Dermis blood vessel endothelial cell (primary cell): ENCODE measurements at regions not wholly inside any gene's neighbourhood (a gene's known extent, or its start where the extent isn't known, plus 50 kb on each side); places are given as distances from the start of the nearest gene placed in this dataset.

Experiments
- DNase-seq: peaks from one replicate; pipeline ENCODE4 v3.0.0; 2010

- no peak for DNase-seq
Measured at GRCh38 chr10:44787480-44788075, 123.6 kb upstream of the TMEM72 start.

DNA sequence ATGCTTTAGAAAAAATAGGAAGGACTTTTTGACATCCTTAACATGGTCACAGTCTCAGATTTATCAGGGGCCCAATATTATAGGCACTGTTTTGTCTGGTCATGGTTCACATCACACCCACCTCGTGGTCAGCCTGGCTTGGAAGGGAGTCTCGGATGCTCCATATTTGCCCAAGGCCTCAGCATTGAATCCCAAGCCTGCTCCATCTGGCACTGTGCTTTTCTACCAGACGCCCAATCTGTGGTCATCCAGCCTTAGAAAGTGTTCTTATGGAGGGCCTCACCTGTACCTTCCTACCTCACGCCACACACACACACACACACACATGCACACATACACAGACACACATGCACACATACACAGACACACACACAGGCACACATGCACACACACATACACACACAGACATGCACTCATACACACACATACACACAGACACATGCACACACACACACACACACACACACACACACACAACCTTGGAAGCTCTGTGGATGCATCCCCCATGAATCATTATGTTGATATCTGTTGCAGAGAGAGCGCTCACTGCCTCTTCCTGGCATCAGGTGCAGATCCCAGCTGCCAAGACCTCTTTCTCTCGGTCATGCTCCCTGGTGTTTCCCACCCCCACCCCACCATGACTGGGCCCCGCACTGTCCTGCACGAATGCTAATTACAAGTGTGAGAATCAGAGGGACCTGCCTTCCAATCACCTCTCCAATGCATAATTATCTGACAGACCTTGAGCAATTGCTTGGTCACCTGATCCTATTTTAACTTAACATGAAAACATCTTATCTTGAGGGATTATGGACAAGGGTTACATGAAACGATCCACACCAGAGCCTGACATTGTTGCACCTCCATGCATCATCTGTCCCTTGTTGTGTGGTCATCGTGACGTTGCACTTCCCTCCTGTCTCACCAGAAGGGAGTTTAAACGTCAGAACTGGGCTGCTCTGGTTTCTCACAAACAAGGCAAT is 122.7 kb upstream of the TMEM72 start:
- no peak for DNase-seq

DNA sequence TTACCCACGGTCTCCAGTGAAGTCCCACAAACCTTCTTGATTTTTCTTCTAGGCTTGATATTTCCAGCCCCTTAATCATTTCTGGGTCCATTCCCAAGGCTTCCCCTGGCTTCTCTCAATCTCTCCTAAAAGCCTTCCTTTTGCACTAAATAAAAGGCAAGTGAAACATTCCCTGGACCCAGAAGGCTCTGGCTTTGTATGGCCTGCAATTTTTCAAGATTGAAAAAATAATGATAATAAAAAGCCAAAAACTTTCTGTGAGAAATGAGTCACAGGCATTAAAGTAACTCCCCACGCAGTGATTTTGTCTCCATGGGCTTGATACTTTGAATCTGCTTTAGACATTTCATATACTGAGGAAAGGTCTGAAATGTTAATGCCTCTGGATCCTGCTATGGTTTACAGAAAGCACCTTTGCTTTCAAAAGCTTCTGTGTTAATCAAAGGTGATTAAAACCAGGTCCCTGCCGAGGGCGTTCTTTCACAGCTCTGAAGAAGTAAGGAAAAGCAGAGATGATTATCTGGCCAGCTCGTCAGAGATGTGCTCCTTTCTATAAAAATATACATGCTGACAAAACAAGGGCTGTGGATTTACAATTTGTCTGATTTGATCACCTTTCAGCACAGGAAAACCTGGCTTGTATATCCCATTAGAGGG is 118.9 kb upstream of the TMEM72 start:
- DNase-seq, result no peak

- DNase-seq, result no peak
Measured at GRCh38 chr10:44799966-44800365, 111.2 kb upstream of the TMEM72 start.

GRCh38 chr10:44801383-44802327 is 109.5 kb upstream of the TMEM72 start:
- DNase-seq, result peak; percentile 92

DNA sequence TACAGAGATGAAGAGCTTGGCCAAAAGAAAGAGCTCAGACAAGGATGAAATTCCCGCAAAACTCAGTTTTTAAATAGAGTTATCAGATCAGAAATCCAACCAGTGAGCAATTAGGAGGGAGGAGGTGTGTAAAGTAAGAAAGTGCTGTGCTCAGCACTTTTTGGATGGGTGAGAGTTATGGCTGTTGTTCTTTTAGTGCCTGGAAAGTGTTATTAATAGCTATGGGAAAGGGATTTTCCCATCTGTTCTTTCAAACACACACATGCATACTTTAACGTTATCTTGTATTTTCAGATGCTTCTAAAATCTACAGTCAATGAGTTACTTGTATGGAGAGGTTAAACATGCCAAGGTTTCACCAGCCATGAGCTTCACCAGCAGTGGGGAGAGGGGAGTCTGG is 107.3 kb upstream of the TMEM72 start:
- DNase-seq, result no peak

- peak; percentile 34 for DNase-seq
Measured at GRCh38 chr10:44804661-44805060, 106.5 kb upstream of the TMEM72 start.

DNA sequence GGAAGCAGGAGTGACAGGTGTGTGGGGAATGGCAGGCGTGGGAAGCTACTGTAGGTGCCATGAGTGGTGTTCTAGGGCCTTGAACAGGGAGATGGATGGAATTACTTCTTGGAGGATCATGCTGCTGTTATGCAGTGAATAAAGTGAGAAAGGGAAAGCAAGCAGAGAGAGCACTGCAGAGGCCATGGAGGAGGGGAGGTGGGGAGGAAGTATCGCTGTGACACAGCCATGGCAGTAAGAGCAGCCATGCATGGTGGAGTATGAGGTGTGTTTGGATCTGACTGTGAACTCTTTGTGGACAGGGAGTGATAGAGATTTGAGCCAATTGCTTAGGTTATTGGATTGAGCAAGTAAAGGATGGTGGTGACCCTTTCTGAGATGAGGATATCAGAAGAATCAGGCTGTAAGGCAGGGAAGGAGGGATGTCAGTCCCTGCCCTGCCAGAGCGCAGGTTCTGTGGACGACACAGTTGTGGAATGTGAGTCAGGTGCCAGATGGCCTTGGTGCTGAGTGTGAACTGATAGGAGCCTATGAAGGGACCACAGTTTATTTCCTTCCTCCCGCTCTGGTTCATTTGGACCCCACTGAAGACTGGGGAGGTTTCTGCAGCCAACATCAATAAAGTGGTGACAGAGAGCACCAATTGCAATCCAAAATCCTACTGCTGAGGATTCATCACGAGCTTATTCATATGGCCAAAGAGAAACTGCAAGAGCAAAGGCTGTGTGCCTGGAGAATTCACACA is 105.5 kb upstream of the TMEM72 start:
- DNase-seq, result no peak

- DNase-seq, result no peak
Measured at GRCh38 chr10:44806950-44807349, 104.2 kb upstream of the TMEM72 start.

- no peak for DNase-seq
Measured at GRCh38 chr10:44807451-44807850, 103.7 kb upstream of the TMEM72 start.

DNA sequence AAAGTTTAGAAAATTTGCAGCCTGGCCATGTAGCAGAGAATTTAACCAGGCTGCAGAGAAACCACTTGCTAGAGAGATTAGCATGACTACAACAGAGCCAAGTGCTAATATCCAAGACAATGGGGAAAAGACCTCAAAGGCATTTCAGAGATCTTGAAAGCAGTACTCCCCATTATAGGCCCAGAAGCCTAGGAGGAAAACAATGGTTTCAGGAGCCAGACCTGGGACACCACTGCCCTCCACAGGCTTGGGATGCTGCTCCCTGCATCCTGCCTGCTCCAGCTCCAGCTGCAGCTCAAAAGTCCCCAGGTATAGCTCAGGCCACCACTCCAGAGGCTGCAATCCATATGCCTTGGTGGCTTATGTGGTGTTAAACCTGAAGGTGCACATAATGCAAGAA is 101.5 kb upstream of the TMEM72 start:
- peak; percentile 26 for DNase-seq

GRCh38 chr10:44811072-44811471 is 100.1 kb upstream of the TMEM72 start:
- peak; percentile 4 for DNase-seq

DNA sequence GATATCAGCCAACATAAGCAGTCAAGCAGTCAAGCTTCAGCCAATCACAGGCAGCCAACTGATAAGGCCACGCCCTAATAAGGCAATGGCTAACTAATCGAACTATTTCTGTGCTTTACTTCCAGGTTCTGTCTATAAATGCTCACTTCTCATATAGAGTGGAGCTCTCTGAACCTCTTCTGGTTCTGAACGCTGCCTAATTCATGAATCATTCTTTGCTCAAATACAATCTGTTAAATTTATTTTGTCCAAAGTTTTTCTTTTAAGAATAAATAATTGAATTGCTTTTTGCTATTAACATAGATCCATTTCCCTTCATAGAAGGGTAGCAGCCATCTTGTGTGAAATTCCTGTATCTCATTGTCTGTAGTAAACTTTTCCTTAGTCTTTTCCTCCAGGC is 97.9 kb upstream of the TMEM72 start:
- no peak for DNase-seq

- no peak for DNase-seq
Measured at GRCh38 chr10:44814929-44815328, 96.2 kb upstream of the TMEM72 start.

- DNase-seq, result no peak
Measured at GRCh38 chr10:44818041-44818649, 93.0 kb upstream of the TMEM72 start.

GRCh38 chr10:44818701-44819127 is 92.4 kb upstream of the TMEM72 start:
- no peak for DNase-seq

DNA sequence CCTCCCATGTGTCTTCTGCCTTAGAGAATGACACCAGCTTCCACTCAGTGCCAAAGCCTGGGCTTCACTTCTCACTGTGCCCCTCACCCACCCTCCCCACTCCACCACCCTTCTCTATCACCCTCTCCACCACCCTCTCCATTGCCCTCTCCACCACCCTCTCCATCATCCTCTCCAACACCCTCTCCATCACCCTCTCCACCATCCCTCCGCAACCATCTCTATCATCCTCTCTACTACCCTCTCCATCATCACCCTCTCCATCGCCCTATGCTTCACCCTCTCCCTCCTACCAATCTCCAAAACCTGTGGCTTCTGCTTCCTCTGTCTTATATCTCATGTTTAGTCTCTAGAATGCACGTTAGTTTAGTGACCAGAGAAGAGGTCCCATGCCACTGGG is 91.0 kb upstream of the TMEM72 start:
- DNase-seq, result no peak

- DNase-seq, result no peak
Measured at GRCh38 chr10:44821290-44821689, 89.8 kb upstream of the TMEM72 start.

DNA sequence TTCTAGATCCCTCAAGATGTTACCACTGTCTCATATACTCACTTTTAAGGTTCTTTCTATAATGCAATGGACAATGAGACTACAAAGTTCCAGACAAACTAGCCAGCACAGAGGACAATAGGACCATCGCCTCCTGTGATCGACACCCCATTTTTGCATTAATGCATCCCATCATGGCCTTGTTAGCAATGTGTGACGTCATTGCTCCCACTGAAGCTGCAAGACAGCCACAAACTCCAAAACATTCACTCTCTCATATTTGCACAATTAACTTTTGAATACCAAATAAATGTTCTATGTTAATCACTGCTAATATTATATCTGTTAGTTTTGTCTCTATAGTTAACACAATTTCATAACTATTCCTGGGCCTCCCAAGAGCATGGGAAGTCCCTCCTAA is 88.8 kb upstream of the TMEM72 start:
- no peak for DNase-seq

DNA sequence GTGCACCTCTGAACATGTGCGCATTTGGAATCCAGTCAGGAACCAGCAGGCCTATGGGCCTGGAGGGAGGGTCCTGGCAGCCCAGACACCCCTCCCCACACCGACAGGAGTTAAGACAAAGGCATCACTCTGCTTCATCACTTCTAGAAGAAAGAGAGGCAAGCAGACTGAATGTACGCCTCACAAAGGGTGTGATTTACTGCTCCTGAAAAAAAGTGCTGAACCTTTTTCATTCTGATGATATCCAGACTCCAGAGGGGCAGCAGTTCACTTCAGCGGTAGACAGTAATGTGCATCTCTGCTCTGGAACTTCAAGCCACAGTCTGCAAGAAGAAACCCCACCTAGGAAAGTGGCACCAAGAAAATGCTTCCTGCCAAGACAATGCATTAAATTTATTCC is 88.2 kb upstream of the TMEM72 start:
- no peak for DNase-seq

GRCh38 chr10:44824607-44825006 is 86.5 kb upstream of the TMEM72 start:
- DNase-seq, result no peak
